H1 (cell line): ENCODE measurements at regions not wholly inside any gene's neighbourhood (a gene's known extent, or its start where the extent isn't known, plus 50 kb on each side); places are given as distances from the start of the nearest gene placed in this dataset.

Experiments used
- CTCF ChIA-PET: fragments of 300-600 bp; sonication (Branson Sonifier 250); formaldehyde crosslinking; loops from one replicate; lab custom pipeline; 2021; ENCODE audit not compliant: partially characterized antibody; lab: Charles Lee
- POLR2A ChIA-PET: fragments of 300-600 bp; sonication (Branson Sonifier 250); formaldehyde crosslinking; loops from one replicate; lab custom pipeline; 2021; ENCODE audit warnings: inconsistent platforms; ENCODE audit not compliant: partially characterized antibody; lab: Charles Lee
- DNase-seq, 2 experiments: peaks; one replicate each; pipeline versions ENCODE4 v3.0.0 to v3.0.0-alpha.2; 2010 to 2022; ENCODE audit warnings: low spot score in 2 of 2, low read depth in 1 of 2, mixed read lengths in 1 of 2
- FAIRE-seq: peaks from 2 replicates; lab custom pipeline; 2011; peaks lifted over from hg19 to GRCh38; lab: Jason Lieb, UNC
- H2AFZ ChIP-seq: 2 replicates; pipeline ENCODE4 v1.8.1; 2012; ENCODE audit warnings: low read length, inconsistent platforms
- H2AK5ac ChIP-seq: 2 replicates; pipeline ENCODE4 v1.6.1; 2013; ENCODE audit warnings: low read depth, low read length
- H2BK120ac ChIP-seq: replicated peaks from 2 replicates; pipeline ENCODE3; 2013; ENCODE audit warnings: low read depth, low read length, inconsistent platforms
- H2BK12ac ChIP-seq: 2 replicates; pipeline ENCODE4 v1.6.1; 2013; ENCODE audit warnings: low read depth, low read length
- H2BK15ac ChIP-seq: 2 replicates; pipeline ENCODE4 v1.6.1; 2013; ENCODE audit warnings: low read length
- H2BK20ac ChIP-seq: 2 replicates; pipeline ENCODE4 v1.6.1; 2013; ENCODE audit warnings: low read length
- H2BK5ac ChIP-seq: 2 replicates; pipeline ENCODE4 v1.6.1; 2013; ENCODE audit warnings: low read depth, low read length
- H3K14ac ChIP-seq: 2 replicates; pipeline ENCODE4 v1.6.1; 2013; ENCODE audit warnings: inconsistent platforms; ENCODE audit not compliant: insufficient read length
- H3K18ac ChIP-seq: 2 replicates; pipeline ENCODE4 v1.6.1; 2013; ENCODE audit warnings: low read length; ENCODE audit errors: extremely low read depth
- H3K23ac ChIP-seq: 2 replicates; pipeline ENCODE4 v1.6.1; 2013; ENCODE audit warnings: inconsistent platforms; ENCODE audit not compliant: insufficient read length
- H3K23me2 ChIP-seq: 2 replicates; pipeline ENCODE4 v1.6.1; 2013; ENCODE audit warnings: low read depth, low read length
- H3K27ac ChIP-seq: 2 replicates; pipeline ENCODE4 v1.6.1; 2011; ENCODE audit warnings: low read depth, low read length, inconsistent platforms
- H3K27me3 ChIP-seq, 4 experiments: replicated peaks in 1 of 4; 1 replicate in 1 of 4; 2 replicates in 3 of 4; pipeline versions ENCODE4 v1.6.1 to v1.8.1; 2011 to 2013; ENCODE audit warnings: low read length in 3 of 4, mild to moderate bottlenecking in 3 of 4, inconsistent platforms in 2 of 4, mixed read lengths in 2 of 4, moderate library complexity in 1 of 4; ENCODE audit not compliant: control insufficient read depth in 3 of 4, insufficient read depth in 3 of 4; ENCODE audit errors: extremely low read depth in 1 of 4
- H3K36me3 ChIP-seq, 4 experiments: 2 replicates each; pipeline versions ENCODE4 v1.6.1 to v1.8.1; 2011 to 2013; ENCODE audit warnings: mild to moderate bottlenecking in 4 of 4, low read length in 3 of 4, moderate library complexity in 2 of 4, control low read depth in 1 of 4, inconsistent platforms in 1 of 4; ENCODE audit not compliant: insufficient read depth in 4 of 4, control insufficient read depth in 2 of 4
- H3K4ac ChIP-seq: replicated peaks from 2 replicates; pipeline ENCODE3; 2013; ENCODE audit warnings: low read length, low read depth, mixed read lengths, inconsistent platforms; ENCODE audit not compliant: insufficient read length
- H3K4me1 ChIP-seq, 4 experiments: replicated peaks in 1 of 4; 1 replicate in 1 of 4; 2 replicates in 3 of 4; pipeline versions ENCODE4 v1.6.1 to v1.8.1; 2011 to 2013; ENCODE audit warnings: low read length in 3 of 4, inconsistent platforms in 2 of 4, mixed read lengths in 1 of 4; ENCODE audit not compliant: insufficient read depth in 4 of 4, control insufficient read depth in 3 of 4
- H3K4me2 ChIP-seq, 2 experiments: 2 replicates each; pipeline versions ENCODE4 v1.6.1 to v1.8.1; 2011 to 2013; ENCODE audit warnings: low read depth in 2 of 2, low read length in 2 of 2, control low read depth in 1 of 2, inconsistent platforms in 1 of 2, mild to moderate bottlenecking in 1 of 2; ENCODE audit not compliant: insufficient read depth in 1 of 2
- H3K4me3 ChIP-seq, 4 experiments: fragments of 200-600, 300-600 bp in 1 of 4; sonication (generic), shearing (Covaris generic), sonication (Bioruptor Twin) in 1 of 4; 2 replicates each; pipeline versions ENCODE4 v1.5.1 to v1.8.1; 2011 to 2016; ENCODE audit warnings: low read length in 4 of 4, low read depth in 3 of 4, control low read depth in 2 of 4, inconsistent platforms in 2 of 4, mild to moderate bottlenecking in 2 of 4, mixed read lengths in 1 of 4, moderate library complexity in 1 of 4; ENCODE audit not compliant: insufficient read depth in 2 of 4; ENCODE audit errors: extremely low read depth in 1 of 4
- H3K56ac ChIP-seq: replicated peaks from 2 replicates; pipeline ENCODE3; 2013; ENCODE audit warnings: low read depth, mild to moderate bottlenecking, mixed read lengths, low read length, inconsistent platforms; ENCODE audit not compliant: insufficient read length
- H3K79me1 ChIP-seq: 2 replicates; pipeline ENCODE4 v1.6.1; 2013; ENCODE audit warnings: low read depth, low read length, control low read depth
- H3K79me2 ChIP-seq, 2 experiments: 2 replicates each; pipeline versions ENCODE4 v1.6.1 to v1.8.1; 2012 to 2013; ENCODE audit warnings: low read length in 2 of 2, mild to moderate bottlenecking in 2 of 2, inconsistent platforms in 1 of 2; ENCODE audit not compliant: insufficient read depth in 2 of 2, control insufficient read depth in 1 of 2
- H3K9ac ChIP-seq, 4 experiments: replicated peaks in 1 of 4; 1 replicate in 1 of 4; 2 replicates in 3 of 4; pipeline versions ENCODE4 v1.6.1 to v1.8.1; 2011 to 2013; ENCODE audit warnings: low read depth in 3 of 4, low read length in 3 of 4, control low read depth in 2 of 4, mild to moderate bottlenecking in 2 of 4, moderate library complexity in 2 of 4, inconsistent platforms in 1 of 4; ENCODE audit errors: extremely low read depth in 1 of 4
- H3K9me3 ChIP-seq, 2 experiments: 2 replicates each; pipeline versions ENCODE4 v1.6.1 to v1.8.1; 2012 to 2013; ENCODE audit warnings: mild to moderate bottlenecking in 2 of 2, moderate library complexity in 2 of 2, control low read depth in 1 of 2, inconsistent platforms in 1 of 2, low read depth in 1 of 2, low read length in 1 of 2, mixed read lengths in 1 of 2; ENCODE audit not compliant: insufficient read depth in 2 of 2
- H4K20me1 ChIP-seq, 2 experiments: replicated peaks in 1 of 2; 2 replicates each; pipeline versions ENCODE3 to v1.8.1; 2011 to 2013; ENCODE audit warnings: inconsistent platforms in 2 of 2, low read length in 2 of 2, mild to moderate bottlenecking in 1 of 2; ENCODE audit not compliant: insufficient read depth in 2 of 2, control insufficient read depth in 1 of 2
- H4K5ac ChIP-seq: 2 replicates; pipeline ENCODE4 v1.6.1; 2013; ENCODE audit warnings: low read length, low read depth, mixed read lengths, inconsistent platforms; ENCODE audit not compliant: insufficient read length
- H4K8ac ChIP-seq: 2 replicates; pipeline ENCODE4 v1.8.0; 2013; ENCODE audit warnings: mild to moderate bottlenecking, moderate library complexity, low read length, inconsistent platforms; ENCODE audit not compliant: insufficient read depth; ENCODE audit errors: extremely low read depth
- H4K91ac ChIP-seq: replicated peaks from 2 replicates; pipeline ENCODE3; 2013; ENCODE audit warnings: low read length, mixed read lengths, inconsistent platforms; ENCODE audit not compliant: insufficient read length
- CBX8 ChIP-seq: fragments of 300-800, 300-1000 bp; sonication (generic); IDR thresholded peaks from 2 replicates; pipeline ENCODE4 v1.7.1; 2016; ENCODE audit warnings: low read depth, low read length, borderline replicate concordance
- POU5F1 ChIP-seq: IDR thresholded peaks from 2 replicates; pipeline ENCODE4 v1.6.1; 2011; ENCODE audit warnings: low read depth, mild to moderate bottlenecking, low read length, moderate library complexity
- WGBS, 2 experiments: shearing (Covaris generic) in 1 of 2; methylation state at CpG; one replicate each; pipeline versions ENCODE4 v1.1.6 to v1.1.7; 2013 to 2015; ENCODE audit warnings: low lambda C conversion rate in 2 of 2, mixed read lengths in 2 of 2, inconsistent platforms in 1 of 2, low coverage in 1 of 2, missing lambda C conversion rate in 1 of 2; ENCODE audit not compliant: insufficient replicate concordance in 2 of 2, insufficient coverage in 1 of 2, insufficient read length in 1 of 2; ENCODE audit errors: extremely low coverage in 1 of 2, missing lambda C conversion rate in 1 of 2; 5-methylcytosine and 5-hydroxymethylcytosine counted together
- TF ChIP-seq, protein P1 (sequence below): IDR thresholded peaks from 2 replicates; pipeline ENCODE4 v1.6.1; 2012; ENCODE audit warnings: inconsistent platforms

DNA sequence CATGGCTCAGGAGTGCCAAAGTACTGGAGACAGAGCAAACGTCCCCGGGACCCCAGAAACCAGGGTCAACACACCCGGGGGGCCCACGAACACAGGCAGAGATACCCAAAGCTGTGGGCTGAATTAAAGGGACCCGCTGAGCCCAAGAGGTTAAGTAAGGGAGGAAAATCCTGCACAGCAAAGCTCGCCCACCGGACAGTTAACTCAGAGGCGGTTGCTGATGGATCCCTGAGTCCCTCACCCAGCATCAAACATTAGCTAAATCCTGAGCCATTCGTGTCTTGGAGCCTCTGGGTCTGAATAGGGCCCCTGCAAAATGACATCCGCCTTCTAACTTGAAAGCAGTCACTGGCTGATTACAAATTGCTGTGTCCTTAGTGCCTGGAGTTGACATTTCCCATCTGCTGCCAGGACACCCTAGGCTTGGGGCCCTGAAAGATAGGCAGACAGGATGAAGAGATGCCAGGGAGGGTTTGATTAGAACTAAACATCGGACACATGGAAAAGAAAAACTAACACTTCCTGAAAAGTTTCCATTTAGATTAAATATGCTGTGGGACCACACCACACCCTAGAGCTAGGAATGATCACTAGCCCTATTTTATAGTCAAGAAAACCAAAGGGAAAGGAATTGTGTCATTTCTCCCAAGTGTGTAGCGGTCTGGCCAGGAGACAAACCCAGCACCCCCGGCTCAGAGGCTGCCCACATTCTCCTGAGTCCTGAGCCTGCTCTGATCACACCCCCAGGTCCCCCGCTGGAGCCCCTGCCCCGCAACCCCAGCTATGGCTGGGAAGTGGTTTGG lies 239.3 kb downstream of the NPHP4 start:
- Histone ChIP-seq H3K56ac (no peak overlapping the region), H2BK12ac (peak overlapping the region; percentile 45; the same call in 1 of the 2 replicates), H2AK5ac (no peak overlapping the region), H3K4me1 (peaks cover 5 to 11% (median 8%) of the 10 kb centered on the region in 4 experiments; a peak in 6 of 7 replicates), H2BK120ac (no peak overlapping the region), H2BK15ac (no peak overlapping the region), H3K9me3 (no peaks in the 10 kb centered on the region), H3K4ac (peak overlapping the region; percentile 30), H3K27ac (no peak overlapping the region), H3K79me1 (no peaks in the 10 kb centered on the region), H3K23ac (no peak overlapping the region), H4K5ac (no peak overlapping the region), H3K23me2 (no peaks in the 10 kb centered on the region; the same call in 1 of the 2 replicates), H4K91ac (peak overlapping the region; percentile 50), H3K4me2 (no peak overlapping the region), H3K79me2 (no peaks in the 10 kb centered on the region), H4K20me1 (no peaks in the 10 kb centered on the region), H3K36me3 (no peaks in the 10 kb centered on the region), H3K18ac (peak overlapping the region; percentile 38; the same call in 1 of the 2 replicates), H3K4me3 (no peak overlapping the region), H2BK20ac (peak overlapping the region; percentile 52; the same call in 1 of the 2 replicates), H3K27me3 (no peaks in the 10 kb centered on the region; a peak in 1 of 7 replicates), H4K8ac (no peak overlapping the region), H2AFZ (no peak overlapping the region), H2BK5ac (0 out of 2 replicates have a peak overlapping the region, but pooled peaks have one; percentile 18), H3K14ac (no peak overlapping the region), H3K9ac (no peak overlapping the region)
- no peak for DNase-seq
- ChIA-PET CTCF (interaction anchor here (1.0 to 2.2 kb wide), 10 partner anchors 9 to 304 kb away, joined by 3 to 8 read pairs (median 3); no protein-coding TSS in a partner anchor), POLR2A (interaction anchor here (1.0 to 1.8 kb wide), 3 partner anchors 10 to 37 kb away, joined by 3 to 5 read pairs (median 4); no protein-coding TSS in a partner anchor)
- no peak for FAIRE-seq
- 81% methylated on average over 15 of the region's 15 CpGs; no CpG with 5 or more reads in 1 of the 2 experiments for WGBS, 2 experiments
- TF ChIP-seq, protein P1, sequence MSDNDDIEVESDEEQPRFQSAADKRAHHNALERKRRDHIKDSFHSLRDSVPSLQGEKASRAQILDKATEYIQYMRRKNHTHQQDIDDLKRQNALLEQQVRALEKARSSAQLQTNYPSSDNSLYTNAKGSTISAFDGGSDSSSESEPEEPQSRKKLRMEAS, result no peak
- no peak for TF ChIP-seq CBX8
- no peak for TF ChIP-seq POU5F1
